GM12874 (cell line): ENCODE measurements at regions not wholly inside any gene's neighbourhood (a gene's known extent, or its start where the extent isn't known, plus 50 kb on each side); places are given as distances from the start of the nearest gene placed in this dataset.

Experiments used
- TF ChIP-seq, protein P1 (sequence below): IDR thresholded peaks from 2 replicates; pipeline ENCODE4 v1.5.1; 2011; ENCODE audit warnings: low read depth, mild to moderate bottlenecking, control low read depth, low read length, moderate library complexity; ENCODE audit not compliant: insufficient read depth

- TF ChIP-seq, protein P1, sequence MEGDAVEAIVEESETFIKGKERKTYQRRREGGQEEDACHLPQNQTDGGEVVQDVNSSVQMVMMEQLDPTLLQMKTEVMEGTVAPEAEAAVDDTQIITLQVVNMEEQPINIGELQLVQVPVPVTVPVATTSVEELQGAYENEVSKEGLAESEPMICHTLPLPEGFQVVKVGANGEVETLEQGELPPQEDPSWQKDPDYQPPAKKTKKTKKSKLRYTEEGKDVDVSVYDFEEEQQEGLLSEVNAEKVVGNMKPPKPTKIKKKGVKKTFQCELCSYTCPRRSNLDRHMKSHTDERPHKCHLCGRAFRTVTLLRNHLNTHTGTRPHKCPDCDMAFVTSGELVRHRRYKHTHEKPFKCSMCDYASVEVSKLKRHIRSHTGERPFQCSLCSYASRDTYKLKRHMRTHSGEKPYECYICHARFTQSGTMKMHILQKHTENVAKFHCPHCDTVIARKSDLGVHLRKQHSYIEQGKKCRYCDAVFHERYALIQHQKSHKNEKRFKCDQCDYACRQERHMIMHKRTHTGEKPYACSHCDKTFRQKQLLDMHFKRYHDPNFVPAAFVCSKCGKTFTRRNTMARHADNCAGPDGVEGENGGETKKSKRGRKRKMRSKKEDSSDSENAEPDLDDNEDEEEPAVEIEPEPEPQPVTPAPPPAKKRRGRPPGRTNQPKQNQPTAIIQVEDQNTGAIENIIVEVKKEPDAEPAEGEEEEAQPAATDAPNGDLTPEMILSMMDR = no peak
Measured at GRCh38 chr12:66934302-66935062, 255.6 kb upstream of the GRIP1 start.

DNA sequence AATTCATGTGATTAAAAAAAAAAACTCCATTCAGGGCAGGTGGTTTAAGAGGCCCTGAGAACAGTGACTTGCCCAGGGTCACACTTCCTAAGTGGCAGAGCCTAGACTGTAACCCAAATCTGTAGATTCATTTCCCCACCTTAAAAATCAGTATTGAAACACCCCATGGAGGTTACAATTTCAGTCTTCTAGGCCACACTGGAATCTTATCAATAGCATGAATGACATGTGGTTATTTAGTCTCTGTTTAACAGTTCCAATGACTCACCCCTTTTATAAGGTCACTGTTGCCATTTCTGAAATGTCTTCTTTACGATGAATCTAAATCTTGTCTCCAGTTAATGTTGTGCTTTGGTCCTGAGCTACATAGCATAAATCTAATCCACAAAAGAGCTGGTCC is 262.3 kb upstream of the GRIP1 start:
- TF ChIP-seq, protein P1 = no peak

GRCh38 chr12:66942741-66943465 is 264.0 kb upstream of the GRIP1 start:
- TF ChIP-seq, protein P1 = no peak

DNA sequence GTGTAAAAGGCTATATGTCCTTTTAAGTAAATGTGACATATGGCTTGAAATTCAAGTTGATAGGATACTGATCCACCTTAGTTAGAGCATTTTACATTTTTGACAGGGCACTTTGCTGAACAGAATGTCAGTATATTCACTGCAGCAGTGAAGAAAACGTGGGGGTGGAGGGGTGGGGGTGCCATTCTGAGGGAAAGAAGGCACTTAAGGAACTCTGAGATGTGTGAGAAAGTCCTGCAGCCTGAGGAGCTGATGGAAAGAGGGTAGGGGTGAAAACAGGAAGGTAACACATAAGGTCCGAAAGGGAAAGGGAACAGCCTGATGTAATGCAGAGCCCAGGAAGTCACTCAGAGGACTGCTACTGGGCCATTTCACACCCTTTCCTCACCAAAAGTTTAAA is 265.5 kb upstream of the GRIP1 start:
- TF ChIP-seq, protein P1 = no peak

DNA sequence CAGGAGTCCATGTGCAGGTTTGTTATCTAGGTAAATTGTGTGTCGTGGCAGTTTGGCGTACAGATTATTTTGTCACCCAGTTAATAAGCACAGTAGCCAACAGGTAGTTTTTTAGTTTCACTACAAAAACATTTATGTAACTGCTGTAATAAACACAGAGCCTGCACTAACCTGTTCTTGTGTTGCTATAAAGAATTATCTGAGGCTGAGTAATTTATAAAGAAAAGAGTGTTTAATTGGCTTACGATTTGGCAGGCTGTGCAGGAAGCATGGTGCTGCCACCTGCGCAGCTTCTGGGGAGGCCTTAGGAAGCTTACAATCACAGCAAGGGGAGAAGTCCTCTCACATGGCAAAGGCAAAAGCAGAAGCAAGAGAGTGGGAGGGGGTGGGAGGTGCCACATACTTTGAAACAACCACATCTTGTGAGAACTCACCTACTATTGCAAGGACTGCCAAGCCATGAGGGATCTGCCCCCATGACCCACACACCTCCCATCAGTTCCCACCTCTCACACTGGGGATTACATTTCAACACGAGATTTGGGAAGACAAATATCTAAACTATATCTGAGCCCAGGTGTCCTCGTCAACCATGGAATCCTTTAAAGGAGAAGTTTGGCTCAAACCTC is 266.4 kb upstream of the GRIP1 start:
- TF ChIP-seq, protein P1 = no peak

- TF ChIP-seq, protein P1 = no peak
Measured at GRCh38 chr12:66947119-66947518, 268.2 kb upstream of the GRIP1 start.

- TF ChIP-seq, protein P1 = no peak
Measured at GRCh38 chr12:66952668-66953067, 273.8 kb upstream of the GRIP1 start.
